Vagina (tissue), 2 donors: ENCODE measurements at regions not wholly inside any gene's neighbourhood (a gene's known extent, or its start where the extent isn't known, plus 50 kb on each side); places are given as distances from the start of the nearest gene placed in this dataset.

ENCODE experiments used
- DNase-seq, 2 donors: peaks; one replicate each; pipeline ENCODE4 v3.0.0-alpha.2; 2017; ENCODE audit errors: extremely low spot score in 2 of 2
- H3K27ac ChIP-seq: fragments of 200-600 bp; sonication (generic); one replicate; pipeline ENCODE4 v1.5.1; 2019
- H3K27me3 ChIP-seq: fragments of 200-600 bp; sonication (generic); one replicate; pipeline ENCODE4 v1.5.1; 2019
- H3K36me3 ChIP-seq, 2 donors: fragments of 200-600 bp; sonication (generic); one replicate each; pipeline ENCODE4 v1.5.1; 2017 to 2019
- H3K4me1 ChIP-seq: fragments of 200-600 bp; sonication (generic); one replicate; pipeline ENCODE4 v1.5.1; 2019
- H3K4me3 ChIP-seq, 2 donors: fragments of 200-600 bp; sonication (generic); 1 replicate in 1 of 2; 2 replicates in 1 of 2; pipeline ENCODE4 v1.5.1; 2016 to 2019
- H3K9me3 ChIP-seq: fragments of 200-600 bp; sonication (generic); one replicate; pipeline ENCODE4 v1.5.1; 2019
- POLR2A ChIP-seq, 2 donors: fragments of 450-650 bp; IDR thresholded peaks; one replicate each; pipeline ENCODE4 v1.6.1; 2017; ENCODE audit warnings: antibody characterized with exemption in 2 of 2, mild to moderate bottlenecking in 2 of 2, moderate library complexity in 2 of 2
- POLR2AphosphoS5 ChIP-seq, 2 donors: sonication (generic); formaldehyde crosslinking; IDR thresholded peaks; one replicate each; pipeline ENCODE4 v1.9.0; 2017; ENCODE audit warnings: antibody characterized with exemption in 2 of 2, mild to moderate bottlenecking in 2 of 2, low read depth in 1 of 2; ENCODE audit not compliant: insufficient read depth in 1 of 2
- intact Hi-C: fragments of 100-400 bp; cut with DNase I; formaldehyde crosslinking; loops from one replicate; pipeline ENCODE4 v1.15.1; 2023
- TF ChIP-seq, protein P1 (sequence below), 3 experiments: fragments of 450-650 bp in 2 of 3; fragments of 200-600 bp in 1 of 3; sonication (generic) in 1 of 3; IDR thresholded peaks; one replicate each; pipeline ENCODE4 v1.5.1; 2017 to 2019; ENCODE audit warnings: antibody characterized with exemption in 3 of 3, mild to moderate bottlenecking in 2 of 3, moderate library complexity in 2 of 3

DNA sequence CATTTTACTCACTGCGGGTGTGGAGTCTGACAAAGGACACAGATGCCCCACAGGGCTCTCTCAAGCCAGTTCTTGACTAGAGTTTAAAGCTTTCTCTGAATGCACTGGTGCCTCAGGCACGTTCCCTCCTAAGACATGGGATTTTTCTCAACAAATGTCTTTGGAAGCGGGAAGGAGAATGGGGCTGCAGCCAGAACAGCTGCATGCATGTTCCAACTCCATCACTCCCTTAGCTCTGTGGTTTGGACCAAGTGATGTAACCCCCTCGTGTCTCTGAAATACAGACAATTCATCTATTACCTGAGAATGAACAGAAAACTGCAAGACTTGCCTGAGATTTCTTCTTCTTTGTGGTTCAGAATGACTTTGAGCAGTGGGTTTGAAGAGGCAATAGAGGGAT is 141.7 kb upstream of the SERPINE2 start:
- no peak for DNase-seq
- Histone ChIP-seq H3K36me3 (no peaks in the 10 kb centered on the region), H3K27ac (no peak overlapping the region), H3K27me3 (no peaks in the 10 kb centered on the region), H3K9me3 (no peaks in the 10 kb centered on the region), H3K4me3 (no peak overlapping the region), H3K4me1 (no peaks in the 10 kb centered on the region)
- TF ChIP-seq POLR2AphosphoS5 (IDR thresholded peaks at IDR 0.05; ENCODE audit: insufficient read depth in 1 of 2, low read depth in 1 of 2) (no peak), POLR2A (IDR thresholded peaks at IDR 0.05) (no peak)
- TF ChIP-seq, protein P1, sequence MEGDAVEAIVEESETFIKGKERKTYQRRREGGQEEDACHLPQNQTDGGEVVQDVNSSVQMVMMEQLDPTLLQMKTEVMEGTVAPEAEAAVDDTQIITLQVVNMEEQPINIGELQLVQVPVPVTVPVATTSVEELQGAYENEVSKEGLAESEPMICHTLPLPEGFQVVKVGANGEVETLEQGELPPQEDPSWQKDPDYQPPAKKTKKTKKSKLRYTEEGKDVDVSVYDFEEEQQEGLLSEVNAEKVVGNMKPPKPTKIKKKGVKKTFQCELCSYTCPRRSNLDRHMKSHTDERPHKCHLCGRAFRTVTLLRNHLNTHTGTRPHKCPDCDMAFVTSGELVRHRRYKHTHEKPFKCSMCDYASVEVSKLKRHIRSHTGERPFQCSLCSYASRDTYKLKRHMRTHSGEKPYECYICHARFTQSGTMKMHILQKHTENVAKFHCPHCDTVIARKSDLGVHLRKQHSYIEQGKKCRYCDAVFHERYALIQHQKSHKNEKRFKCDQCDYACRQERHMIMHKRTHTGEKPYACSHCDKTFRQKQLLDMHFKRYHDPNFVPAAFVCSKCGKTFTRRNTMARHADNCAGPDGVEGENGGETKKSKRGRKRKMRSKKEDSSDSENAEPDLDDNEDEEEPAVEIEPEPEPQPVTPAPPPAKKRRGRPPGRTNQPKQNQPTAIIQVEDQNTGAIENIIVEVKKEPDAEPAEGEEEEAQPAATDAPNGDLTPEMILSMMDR (IDR thresholded peaks at IDR 0.05) = no peak
- intact Hi-C loops = no loop called here

DNA sequence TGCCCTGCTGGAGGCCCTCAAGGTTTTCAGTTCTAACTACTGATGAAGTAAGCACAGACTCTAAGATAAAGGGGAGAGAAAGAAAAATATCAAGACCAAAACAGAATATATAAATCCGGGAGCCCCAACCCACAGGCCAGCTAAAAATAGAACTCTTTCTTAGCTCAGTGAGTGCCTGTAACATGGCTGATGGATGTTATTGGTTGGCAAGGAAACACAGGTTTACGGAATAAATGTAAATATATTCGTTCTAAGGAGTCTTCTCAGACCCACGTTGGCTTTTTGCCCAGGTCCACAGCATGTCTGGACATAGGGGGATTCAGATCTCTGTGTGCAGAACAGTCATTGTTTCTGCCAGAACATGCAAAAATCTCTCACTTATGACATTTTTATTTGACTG is 139.0 kb upstream of the SERPINE2 start:
- no peak overlapping the region for H3K27ac ChIP-seq
- intact Hi-C loops = no loop called here

DNA sequence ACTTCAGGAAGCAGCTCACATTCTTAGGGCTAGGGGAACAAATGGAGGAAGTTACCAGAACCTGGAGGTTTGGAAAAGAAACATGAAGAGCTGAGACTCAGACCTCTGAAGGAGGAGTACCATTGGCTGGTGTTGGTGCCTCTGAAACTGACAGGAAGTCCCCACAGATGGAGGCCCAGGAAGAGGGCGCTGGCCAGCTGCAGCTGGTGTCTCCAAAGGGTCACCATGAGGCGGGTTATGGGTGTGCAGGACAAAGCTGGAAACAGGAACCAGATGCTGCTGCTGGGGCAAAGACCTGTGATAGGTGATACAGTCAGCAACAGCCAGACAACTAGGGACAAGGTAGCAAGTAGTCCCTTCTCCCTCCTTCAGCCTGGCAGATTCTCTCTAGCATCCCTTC is 136.5 kb upstream of the SERPINE2 start:
- Histone ChIP-seq H3K36me3 (no peaks in the 10 kb centered on the region), H3K4me1 (no peaks in the 10 kb centered on the region), H3K27me3 (no peaks in the 10 kb centered on the region), H3K9me3 (no peaks in the 10 kb centered on the region), H3K27ac (no peak overlapping the region), H3K4me3 (no peak overlapping the region)
- TF ChIP-seq, protein P1 (IDR thresholded peaks at IDR 0.05) = no peak
- TF ChIP-seq POLR2A (IDR thresholded peaks at IDR 0.05) (no peak), POLR2AphosphoS5 (IDR thresholded peaks at IDR 0.05; ENCODE audit: insufficient read depth in 1 of 2, low read depth in 1 of 2) (no peak)
- DNase-seq = peak in 1 of 2 donors; percentile 67
- intact Hi-C loops = no loop called here

More for the DNA sequence above, 139.0 kb upstream of the SERPINE2 start:
- Histone ChIP-seq H3K4me1 (no peaks in the 10 kb centered on the region), H3K27me3 (no peaks in the 10 kb centered on the region), H3K9me3 (no peaks in the 10 kb centered on the region), H3K36me3 (no peaks in the 10 kb centered on the region), H3K4me3 (no peak overlapping the region)
- TF ChIP-seq POLR2A (IDR thresholded peaks at IDR 0.05) = no peak
- TF ChIP-seq, protein P1 (IDR thresholded peaks at IDR 0.05) = no peak
- no peak for TF ChIP-seq POLR2AphosphoS5 (IDR thresholded peaks at IDR 0.05; ENCODE audit: insufficient read depth in 1 of 2, low read depth in 1 of 2)
- DNase-seq = peak in 1 of 2 donors; percentile 34

DNA sequence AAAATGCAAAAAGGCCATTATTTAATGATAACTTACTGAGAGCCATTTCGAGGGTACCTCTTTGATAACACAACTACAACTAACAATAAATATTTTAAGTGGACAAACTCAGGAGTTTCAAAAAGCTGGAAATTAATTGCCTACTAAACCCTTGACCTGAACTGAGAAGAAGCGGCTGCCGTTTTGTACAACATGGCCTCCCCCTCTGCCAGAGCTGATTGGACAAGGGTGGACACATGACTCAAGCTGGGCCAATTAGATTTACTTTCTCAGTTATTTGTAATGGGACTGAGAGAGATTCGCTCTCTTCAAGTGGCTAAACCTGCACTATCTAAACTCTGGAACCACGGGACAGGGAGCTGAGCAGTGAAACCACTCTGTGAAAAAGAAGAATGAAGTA is 135.9 kb upstream of the SERPINE2 start:
- H3K4me1 ChIP-seq = no peaks in the 10 kb centered on the region
- no peak for DNase-seq
- no peaks in the 10 kb centered on the region for H3K27me3 ChIP-seq
- no peak overlapping the region for H3K4me3 ChIP-seq
- no peak overlapping the region for H3K27ac ChIP-seq
- TF ChIP-seq POLR2AphosphoS5 (IDR thresholded peaks at IDR 0.05; ENCODE audit: insufficient read depth in 1 of 2, low read depth in 1 of 2) (no peak), POLR2A (IDR thresholded peaks at IDR 0.05) (no peak)
- TF ChIP-seq, protein P1 (IDR thresholded peaks at IDR 0.05) = no peak
- no peaks in the 10 kb centered on the region for H3K36me3 ChIP-seq
- H3K9me3 ChIP-seq = no peaks in the 10 kb centered on the region
- intact Hi-C loops = no loop called here

DNA sequence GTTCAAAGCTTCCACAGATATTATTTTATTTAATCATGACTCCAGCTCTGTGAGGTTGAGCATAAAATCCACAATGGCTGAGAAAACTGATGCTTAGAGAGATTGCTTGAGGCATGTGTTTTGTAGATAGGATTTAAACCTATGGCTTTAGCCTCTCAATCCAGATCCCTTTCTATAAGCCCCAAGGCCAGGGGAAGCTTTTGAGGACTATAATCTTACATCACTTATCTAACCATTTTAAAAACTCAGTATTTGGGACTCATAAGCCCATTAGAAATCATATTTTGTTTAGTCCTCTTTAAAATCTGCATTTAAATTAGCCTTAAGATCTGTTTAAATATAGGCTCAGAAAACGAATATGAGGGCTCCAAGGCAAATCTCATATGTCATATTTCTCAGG is 135.4 kb upstream of the SERPINE2 start:
- H3K4me3 ChIP-seq = no peak overlapping the region
- no peak for TF ChIP-seq POLR2AphosphoS5 (IDR thresholded peaks at IDR 0.05; ENCODE audit: insufficient read depth in 1 of 2, low read depth in 1 of 2)
- intact Hi-C loops = no loop called here
- H3K4me1 ChIP-seq = no peaks in the 10 kb centered on the region
- no peak for DNase-seq
- H3K27ac ChIP-seq = no peak overlapping the region
- H3K27me3 ChIP-seq = no peaks in the 10 kb centered on the region
- H3K36me3 ChIP-seq = no peaks in the 10 kb centered on the region
- no peaks in the 10 kb centered on the region for H3K9me3 ChIP-seq
